Gastrocnemius medialis (tissue), 4 donors: ENCODE measurements at regions not wholly inside any gene's neighbourhood (a gene's known extent, or its start where the extent isn't known, plus 50 kb on each side); places are given as distances from the start of the nearest gene placed in this dataset.

Experiments used
- ATAC-seq, 2 donors: fragments of 150-250 bp; one replicate each; pipeline ENCODE4 v1.9.1; 2016
- DNase-seq, 2 donors: peaks; one replicate each; pipeline ENCODE4 v3.0.0-alpha.2; 2019
- H3K27ac ChIP-seq, 4 donors: fragments of 200-600 bp; sonication (generic); 1 replicate in 1 of 4; 2 replicates in 3 of 4; pipeline ENCODE4 v1.5.1; 2016 to 2018; ENCODE audit warnings: mild to moderate bottlenecking in 2 of 4, moderate library complexity in 1 of 4
- H3K27me3 ChIP-seq, 3 donors: fragments of 200-600 bp; sonication (generic) in 2 of 3; 1 replicate in 1 of 3; 2 replicates in 2 of 3; pipeline versions ENCODE4 v1.5.1 to v1.6.0; 2016 to 2019; ENCODE audit warnings: mild to moderate bottlenecking in 1 of 3, moderate library complexity in 1 of 3
- H3K36me3 ChIP-seq, 2 donors: fragments of 200-600 bp; sonication (generic) in 1 of 2; one replicate each; pipeline ENCODE4 v1.5.1; 2017 to 2018
- H3K4me1 ChIP-seq, 2 donors: fragments of 200-600 bp; sonication (generic) in 1 of 2; one replicate each; pipeline ENCODE4 v1.5.1; 2016 to 2017; ENCODE audit warnings: mild to moderate bottlenecking in 2 of 2
- H3K4me3 ChIP-seq, 4 donors: fragments of 200-600 bp; sonication (generic) in 3 of 4; 1 replicate in 1 of 4; 2 replicates in 3 of 4; pipeline ENCODE4 v1.5.1; 2016 to 2019; ENCODE audit warnings: mild to moderate bottlenecking in 2 of 4
- H3K9me3 ChIP-seq, 3 donors: fragments of 200-600 bp; sonication (generic) in 2 of 3; 1 replicate in 1 of 3; 2 replicates in 2 of 3; pipeline ENCODE4 v1.5.1; 2016 to 2019
- POLR2A ChIP-seq, 2 donors: fragments of 450-650 bp; IDR thresholded peaks; one replicate each; pipeline ENCODE4 v1.6.1; 2017; ENCODE audit warnings: antibody characterized with exemption in 2 of 2, mild to moderate bottlenecking in 2 of 2, moderate library complexity in 2 of 2
- in situ Hi-C, 4 donors: fragments of 200-750 bp; cut with MboI; loops; one replicate each; pipeline versions ENCODE4 v1.15.0 to v1.8.0; 2017; ENCODE audit warnings: low sequenced_read_pairs in 4 of 4
- intact Hi-C: fragments of 100-400 bp; cut with DNase I; formaldehyde crosslinking; loops from one replicate; pipeline ENCODE4 v1.15.1; 2023; ENCODE audit warnings: low total_unique reads
- TF ChIP-seq, protein P1 (sequence below), 5 experiments: fragments of 450-650 bp in 3 of 5; fragments of 200-600 bp in 2 of 5; sonication (generic) in 2 of 5; IDR thresholded peaks in 4 of 5; conservative IDR thresholded peaks in 1 of 5; 1 replicate in 4 of 5; 2 replicates in 1 of 5; pipeline ENCODE4 v1.5.1; 2016 to 2019; ENCODE audit warnings: antibody characterized with exemption in 5 of 5, mild to moderate bottlenecking in 3 of 5, moderate library complexity in 3 of 5

DNA sequence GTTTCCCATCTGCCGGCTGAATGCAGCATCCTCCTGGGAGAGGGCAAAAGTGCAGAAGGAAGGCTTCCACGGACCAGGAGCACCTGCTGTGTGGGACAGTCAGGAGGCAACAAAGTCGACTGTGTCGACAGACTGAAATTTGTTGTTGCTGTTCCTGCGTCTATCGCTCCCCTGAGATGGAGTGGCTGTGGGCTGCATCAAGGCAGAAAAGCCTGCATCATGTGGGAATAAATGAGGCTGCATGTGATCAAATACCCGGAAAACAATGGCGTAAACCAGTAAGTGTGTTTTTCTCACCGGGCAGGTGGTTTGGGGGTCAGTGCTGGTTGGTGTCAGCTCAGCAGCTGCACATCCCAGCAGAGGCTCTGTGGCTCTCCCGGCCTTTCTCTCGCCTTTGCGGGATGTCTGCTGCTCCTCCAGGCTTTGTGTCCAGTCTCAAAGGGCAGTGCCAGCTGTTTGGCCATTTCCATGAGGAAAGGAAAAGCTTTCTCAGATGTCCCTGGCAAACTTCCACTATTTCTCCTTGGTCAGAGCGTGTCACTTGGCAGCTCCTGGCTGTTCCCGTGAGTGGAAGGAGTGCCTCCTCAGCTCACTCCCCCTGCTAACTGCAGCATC is 262.4 kb downstream of the NDUFA10 start:
- Histone ChIP-seq H3K36me3 (no peaks in the 10 kb centered on the region), H3K4me1 (peaks cover 0 to 14% of the 10 kb centered on the region in 2 donors), H3K9me3 (no peaks in the 10 kb centered on the region), H3K27me3 (peaks cover 0 to 8% (median 6%) of the 10 kb centered on the region in 3 donors), H3K27ac (no peak overlapping the region), H3K4me3 (no peak overlapping the region)
- in situ Hi-C loops (no loop called here), intact Hi-C loops (no loop called here)
- TF ChIP-seq, protein P1, sequence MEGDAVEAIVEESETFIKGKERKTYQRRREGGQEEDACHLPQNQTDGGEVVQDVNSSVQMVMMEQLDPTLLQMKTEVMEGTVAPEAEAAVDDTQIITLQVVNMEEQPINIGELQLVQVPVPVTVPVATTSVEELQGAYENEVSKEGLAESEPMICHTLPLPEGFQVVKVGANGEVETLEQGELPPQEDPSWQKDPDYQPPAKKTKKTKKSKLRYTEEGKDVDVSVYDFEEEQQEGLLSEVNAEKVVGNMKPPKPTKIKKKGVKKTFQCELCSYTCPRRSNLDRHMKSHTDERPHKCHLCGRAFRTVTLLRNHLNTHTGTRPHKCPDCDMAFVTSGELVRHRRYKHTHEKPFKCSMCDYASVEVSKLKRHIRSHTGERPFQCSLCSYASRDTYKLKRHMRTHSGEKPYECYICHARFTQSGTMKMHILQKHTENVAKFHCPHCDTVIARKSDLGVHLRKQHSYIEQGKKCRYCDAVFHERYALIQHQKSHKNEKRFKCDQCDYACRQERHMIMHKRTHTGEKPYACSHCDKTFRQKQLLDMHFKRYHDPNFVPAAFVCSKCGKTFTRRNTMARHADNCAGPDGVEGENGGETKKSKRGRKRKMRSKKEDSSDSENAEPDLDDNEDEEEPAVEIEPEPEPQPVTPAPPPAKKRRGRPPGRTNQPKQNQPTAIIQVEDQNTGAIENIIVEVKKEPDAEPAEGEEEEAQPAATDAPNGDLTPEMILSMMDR (IDR thresholded peaks at IDR 0.05 in 4 of 5, conservative IDR thresholded peaks at IDR 0.05 in 1 of 5) = no peak
- no peak for TF ChIP-seq POLR2A (IDR thresholded peaks at IDR 0.05)
- DNase-seq (peak; percentile 66 to 72), ATAC-seq (peak; percentile 93 to 96)

DNA sequence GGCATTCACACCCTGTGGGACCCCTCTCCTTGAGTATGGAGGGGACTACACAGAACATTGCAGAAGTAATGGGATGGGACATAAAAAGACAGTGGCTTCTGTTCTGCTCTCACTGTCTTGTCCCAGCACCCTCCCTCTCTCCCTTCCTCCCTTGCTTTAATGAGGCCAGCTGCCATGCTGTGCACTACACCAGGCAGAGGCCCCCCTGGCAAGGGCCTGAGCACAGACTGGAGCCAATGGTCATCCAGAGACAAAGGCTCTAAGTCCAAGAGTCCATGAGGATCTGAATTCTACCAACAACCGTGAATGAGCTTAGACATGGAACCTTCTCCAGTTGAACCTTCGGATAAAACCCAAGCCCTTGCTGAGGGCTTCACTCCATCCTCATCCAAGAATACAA is 263.0 kb downstream of the NDUFA10 start:
- peaks cover 0 to 8% (median 6%) of the 10 kb centered on the region in 3 donors for H3K27me3 ChIP-seq
- no peaks in the 10 kb centered on the region for H3K9me3 ChIP-seq
- no peak for TF ChIP-seq POLR2A (IDR thresholded peaks at IDR 0.05)
- TF ChIP-seq, protein P1 (IDR thresholded peaks at IDR 0.05 in 4 of 5, conservative IDR thresholded peaks at IDR 0.05 in 1 of 5) = no peak
- H3K4me1 ChIP-seq = peaks cover 0 to 14% of the 10 kb centered on the region in 2 donors
- no peak for DNase-seq
- H3K4me3 ChIP-seq = no peak overlapping the region
- H3K36me3 ChIP-seq = no peaks in the 10 kb centered on the region
- in situ Hi-C loops = no loop called here
- H3K27ac ChIP-seq = no peak overlapping the region
- intact Hi-C loops = no loop called here
- no peak for ATAC-seq

DNA sequence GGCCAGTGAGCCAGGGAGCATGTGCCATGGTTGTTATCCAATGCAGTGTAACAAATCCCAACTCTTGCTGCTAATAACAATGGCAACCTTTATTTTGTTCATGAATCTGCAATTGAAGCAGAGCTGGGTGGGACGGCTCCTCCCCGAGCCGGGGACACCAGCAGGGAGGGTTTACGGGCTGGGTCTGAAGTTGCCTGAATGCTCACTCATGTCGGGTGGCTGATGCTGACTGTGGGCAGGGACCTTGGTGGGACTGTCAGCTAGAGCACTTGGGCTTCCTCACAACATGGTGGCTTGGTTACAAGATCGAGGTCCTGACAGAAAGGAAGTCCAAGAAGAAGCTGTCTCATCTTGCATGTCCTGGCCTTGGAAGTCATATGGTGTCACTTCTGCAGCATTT is 264.5 kb downstream of the NDUFA10 start:
- no peaks in the 10 kb centered on the region for H3K36me3 ChIP-seq
- intact Hi-C loops (no loop called here), in situ Hi-C loops (no loop called here)
- no peak overlapping the region for H3K27ac ChIP-seq
- H3K4me1 ChIP-seq = peaks cover 0 to 14% of the 10 kb centered on the region in 2 donors
- no peak for TF ChIP-seq POLR2A (IDR thresholded peaks at IDR 0.05)
- TF ChIP-seq, protein P1 (IDR thresholded peaks at IDR 0.05 in 4 of 5, conservative IDR thresholded peaks at IDR 0.05 in 1 of 5) = no peak
- H3K27me3 ChIP-seq = peaks cover 0 to 8% (median 6%) of the 10 kb centered on the region in 3 donors
- H3K4me3 ChIP-seq = no peak overlapping the region
- H3K9me3 ChIP-seq = no peaks in the 10 kb centered on the region
- DNase-seq (no peak), ATAC-seq (no peak)

DNA sequence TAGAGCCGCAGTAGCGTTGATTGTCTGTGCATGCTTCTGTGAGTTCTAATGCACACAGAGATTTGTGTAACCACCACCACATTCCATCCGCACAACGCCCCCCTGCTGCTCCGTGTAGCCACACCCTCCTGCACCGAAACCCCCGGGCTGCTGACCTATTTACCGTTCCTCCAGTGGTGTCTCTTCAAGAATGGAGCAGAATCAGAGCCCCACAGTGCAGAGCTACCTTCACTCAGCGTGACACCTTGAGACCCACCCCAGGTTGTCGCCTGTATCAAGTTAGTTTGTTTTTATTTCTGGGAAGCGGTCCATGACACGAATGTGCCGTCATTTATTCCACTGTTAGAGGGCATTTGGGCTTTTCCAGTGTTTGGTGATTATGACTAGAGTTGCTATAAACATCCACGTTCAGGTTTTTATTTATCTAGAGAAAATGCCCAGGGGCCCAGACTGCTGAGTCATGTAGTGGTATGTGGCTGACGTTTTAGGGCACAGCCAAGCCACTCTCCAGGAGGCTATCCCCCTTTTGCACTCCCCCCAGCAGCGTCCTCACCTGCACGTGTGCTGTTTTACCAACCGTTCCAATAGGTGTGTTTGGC is 266.8 kb downstream of the NDUFA10 start:
- in situ Hi-C loops = no loop called here
- intact Hi-C loops = no loop called here
- TF ChIP-seq, protein P1 (IDR thresholded peaks at IDR 0.05 in 4 of 5, conservative IDR thresholded peaks at IDR 0.05 in 1 of 5) = no peak
- no peak for TF ChIP-seq POLR2A (IDR thresholded peaks at IDR 0.05)
- H3K27me3 ChIP-seq = peaks cover 0 to 8% (median 6%) of the 10 kb centered on the region in 3 donors
- no peak for DNase-seq
- no peak for ATAC-seq
- no peaks in the 10 kb centered on the region for H3K9me3 ChIP-seq
- H3K36me3 ChIP-seq = no peaks in the 10 kb centered on the region
- H3K27ac ChIP-seq = no peak overlapping the region
- peaks cover 0 to 9% of the 10 kb centered on the region in 2 donors for H3K4me1 ChIP-seq
- H3K4me3 ChIP-seq = no peak overlapping the region
